ENCODE measurements at regions not wholly inside any gene's neighbourhood (a gene's known extent, or its start where the extent isn't known, plus 50 kb on each side); places are given as distances from the start of the nearest gene placed in this dataset.

DNA sequence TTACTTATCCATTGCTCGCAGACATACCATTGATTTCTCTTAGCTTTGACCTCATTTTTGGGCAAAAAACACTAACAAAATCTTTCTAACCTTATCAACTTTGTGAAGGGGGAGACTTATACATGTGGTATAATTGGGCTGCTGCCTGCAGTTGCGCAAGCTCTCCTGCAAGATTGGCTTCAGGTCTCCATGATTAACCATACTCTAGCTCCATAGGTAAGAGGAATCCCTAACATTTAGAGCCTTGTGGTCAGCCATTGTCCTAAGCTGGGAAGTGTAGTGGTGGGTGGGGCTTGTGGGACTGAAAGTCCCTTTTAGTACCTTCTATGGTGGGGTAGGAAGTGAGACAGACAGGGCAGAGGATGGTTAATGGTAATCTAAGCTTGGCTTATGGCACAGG lies 179.6 kb upstream of the THRB start:
- TF ChIP-seq, protein P1, sequence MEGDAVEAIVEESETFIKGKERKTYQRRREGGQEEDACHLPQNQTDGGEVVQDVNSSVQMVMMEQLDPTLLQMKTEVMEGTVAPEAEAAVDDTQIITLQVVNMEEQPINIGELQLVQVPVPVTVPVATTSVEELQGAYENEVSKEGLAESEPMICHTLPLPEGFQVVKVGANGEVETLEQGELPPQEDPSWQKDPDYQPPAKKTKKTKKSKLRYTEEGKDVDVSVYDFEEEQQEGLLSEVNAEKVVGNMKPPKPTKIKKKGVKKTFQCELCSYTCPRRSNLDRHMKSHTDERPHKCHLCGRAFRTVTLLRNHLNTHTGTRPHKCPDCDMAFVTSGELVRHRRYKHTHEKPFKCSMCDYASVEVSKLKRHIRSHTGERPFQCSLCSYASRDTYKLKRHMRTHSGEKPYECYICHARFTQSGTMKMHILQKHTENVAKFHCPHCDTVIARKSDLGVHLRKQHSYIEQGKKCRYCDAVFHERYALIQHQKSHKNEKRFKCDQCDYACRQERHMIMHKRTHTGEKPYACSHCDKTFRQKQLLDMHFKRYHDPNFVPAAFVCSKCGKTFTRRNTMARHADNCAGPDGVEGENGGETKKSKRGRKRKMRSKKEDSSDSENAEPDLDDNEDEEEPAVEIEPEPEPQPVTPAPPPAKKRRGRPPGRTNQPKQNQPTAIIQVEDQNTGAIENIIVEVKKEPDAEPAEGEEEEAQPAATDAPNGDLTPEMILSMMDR (IDR thresholded peaks at IDR 0.05) = no peak
- TF ChIP-seq POLR2A (IDR thresholded peaks at IDR 0.05) = no peak
